ENCODE measurements at regions not wholly inside any gene's neighbourhood (a gene's known extent, or its start where the extent isn't known, plus 50 kb on each side); places are given as distances from the start of the nearest gene placed in this dataset.
"Not testable (repeated sequence)": the region's sequence is repeated elsewhere in the genome, so short reads cannot be mapped to it uniquely, and the experiment has no call there.

GRCh38 chr15:30499233-30499632 is 52.6 kb upstream of the GOLGA8Q start:
- not testable (repeated sequence) for H2BK15ac ChIP-seq (ENCODE audit: low read depth, poor library complexity, severe bottlenecking); H4K91ac ChIP-seq (ENCODE audit: low read length); H4K8ac ChIP-seq (ENCODE audit: low read length); H3K9me3 ChIP-seq (ENCODE audit: control insufficient read depth, low read length); H3K4me3 ChIP-seq (ENCODE audit: insufficient read depth in 1 of 2, low read depth in 1 of 2, low read length in 2 of 2); H3K4ac ChIP-seq (ENCODE audit: low read depth in 1 of 2, low read length in 2 of 2); H3K4me2 ChIP-seq (ENCODE audit: low read length, poor library complexity, severe bottlenecking); H3K23ac ChIP-seq (ENCODE audit: low read length in 2 of 2); H2BK120ac ChIP-seq (ENCODE audit: low read depth, low read length); H3K9ac ChIP-seq (ENCODE audit: low read length); H2AFZ ChIP-seq (ENCODE audit: low read depth, low read length); H3K27me3 ChIP-seq (ENCODE audit: control insufficient read depth in 1 of 2, insufficient read depth in 1 of 2, low read length in 2 of 2); H3K27ac ChIP-seq (ENCODE audit: low read length, poor library complexity, severe bottlenecking); H3K18ac ChIP-seq (ENCODE audit: low read depth in 1 of 2, low read length in 2 of 2); DNase-seq; H3K36me3 ChIP-seq (ENCODE audit: control insufficient read depth in 1 of 2, insufficient read depth in 2 of 2, low read depth in 1 of 2, low read length in 2 of 2); H3K14ac ChIP-seq (ENCODE audit: low read length in 2 of 2); H2BK12ac ChIP-seq (ENCODE audit: low read length in 2 of 2); H3K4me1 ChIP-seq (ENCODE audit: control insufficient read depth, insufficient read depth, low read depth, low read length); H2BK5ac ChIP-seq (ENCODE audit: low read depth, low read length, poor library complexity, severe bottlenecking); H3K79me1 ChIP-seq (replicated peaks; ENCODE audit: low read length, poor library complexity, severe bottlenecking); H2AK5ac ChIP-seq (ENCODE audit: low read length, severe bottlenecking)
- no CpG with 5 or more reads among the region's 7 CpGs for WGBS

GRCh38 chr15:30500511-30500910 is 51.3 kb upstream of the GOLGA8Q start:
- not testable (repeated sequence) for H3K27ac ChIP-seq (ENCODE audit: low read length, poor library complexity, severe bottlenecking); H3K4ac ChIP-seq (ENCODE audit: low read depth in 1 of 2, low read length in 2 of 2); H2BK12ac ChIP-seq (ENCODE audit: low read length in 2 of 2); H4K91ac ChIP-seq (ENCODE audit: low read length); H3K4me3 ChIP-seq (ENCODE audit: insufficient read depth in 1 of 2, low read depth in 1 of 2, low read length in 2 of 2); H2BK5ac ChIP-seq (ENCODE audit: low read depth, low read length, poor library complexity, severe bottlenecking); H3K4me1 ChIP-seq (ENCODE audit: control insufficient read depth, insufficient read depth, low read depth, low read length); H3K18ac ChIP-seq (ENCODE audit: low read depth in 1 of 2, low read length in 2 of 2); H3K9me3 ChIP-seq (ENCODE audit: control insufficient read depth, low read length); H3K79me1 ChIP-seq (replicated peaks; ENCODE audit: low read length, poor library complexity, severe bottlenecking); H4K8ac ChIP-seq (ENCODE audit: low read length); H3K14ac ChIP-seq (ENCODE audit: low read length in 2 of 2); H3K36me3 ChIP-seq (ENCODE audit: control insufficient read depth in 1 of 2, insufficient read depth in 2 of 2, low read depth in 1 of 2, low read length in 2 of 2); H2BK120ac ChIP-seq (ENCODE audit: low read depth, low read length); H3K23ac ChIP-seq (ENCODE audit: low read length in 2 of 2); H3K9ac ChIP-seq (ENCODE audit: low read length); H2AK5ac ChIP-seq (ENCODE audit: low read length, severe bottlenecking); DNase-seq; H3K4me2 ChIP-seq (ENCODE audit: low read length, poor library complexity, severe bottlenecking); H2BK15ac ChIP-seq (ENCODE audit: low read depth, poor library complexity, severe bottlenecking); H2AFZ ChIP-seq (ENCODE audit: low read depth, low read length); H3K27me3 ChIP-seq (ENCODE audit: control insufficient read depth in 1 of 2, insufficient read depth in 1 of 2, low read length in 2 of 2)
- WGBS, result no CpG with 5 or more reads among the region's 2 CpGs
